Naive B cell (primary cell): ENCODE measurements at regions not wholly inside any gene's neighbourhood (a gene's known extent, or its start where the extent isn't known, plus 50 kb on each side); places are given as distances from the start of the nearest gene placed in this dataset.
A peak's percentile ranks its signal among the peaks of the same experiment; 100 is the strongest.
"Not testable (repeated sequence)": the region's sequence is repeated elsewhere in the genome, so short reads cannot be mapped to it uniquely, and the experiment has no call there.

ENCODE experiments used
- ATAC-seq, 2 donors: fragments of 150-1000 bp; cut with Tn5 transposase; 2 replicates each; pipeline ENCODE4 v1.10.0; 2021; ENCODE audit warnings: low read depth in 2 of 2, mild to moderate bottlenecking in 2 of 2, moderate library complexity in 2 of 2
- DNase-seq: peaks from one replicate; pipeline ENCODE4 v3.0.0; 2022
- H3K27ac Mint-ChIP-seq, 6 donors: one replicate each; pipeline ENCODE4 v1.8.0; 2020 to 2022; ENCODE audit warnings: mild to moderate bottlenecking in 6 of 6, mixed read lengths in 6 of 6, moderate library complexity in 5 of 6, inconsistent platforms in 2 of 6
- H3K27me3 Mint-ChIP-seq, 3 donors: one replicate each; pipeline ENCODE4 v1.8.0; 2021 to 2022; ENCODE audit warnings: mixed read lengths in 3 of 3, mild to moderate bottlenecking in 1 of 3
- H3K36me3 Mint-ChIP-seq, 2 donors: one replicate each; pipeline ENCODE4 v1.8.0; 2020 to 2022; ENCODE audit warnings: mixed read lengths in 2 of 2, inconsistent platforms in 1 of 2, mild to moderate bottlenecking in 1 of 2
- H3K4me1 Mint-ChIP-seq, 3 donors: one replicate each; pipeline ENCODE4 v1.8.0; 2020 to 2022; ENCODE audit warnings: mixed read lengths in 3 of 3, inconsistent platforms in 1 of 3, mild to moderate bottlenecking in 1 of 3, moderate library complexity in 1 of 3
- H3K4me3 Mint-ChIP-seq, 8 donors: one replicate each; pipeline ENCODE4 v1.8.0; 2020 to 2022; ENCODE audit warnings: mild to moderate bottlenecking in 8 of 8, mixed read lengths in 8 of 8, moderate library complexity in 8 of 8, inconsistent platforms in 2 of 8
- H3K9me3 Mint-ChIP-seq, 7 donors: one replicate each; pipeline ENCODE4 v1.8.0; 2020 to 2022; ENCODE audit warnings: mixed read lengths in 7 of 7, mild to moderate bottlenecking in 5 of 7, inconsistent platforms in 2 of 7, moderate library complexity in 1 of 7

DNA sequence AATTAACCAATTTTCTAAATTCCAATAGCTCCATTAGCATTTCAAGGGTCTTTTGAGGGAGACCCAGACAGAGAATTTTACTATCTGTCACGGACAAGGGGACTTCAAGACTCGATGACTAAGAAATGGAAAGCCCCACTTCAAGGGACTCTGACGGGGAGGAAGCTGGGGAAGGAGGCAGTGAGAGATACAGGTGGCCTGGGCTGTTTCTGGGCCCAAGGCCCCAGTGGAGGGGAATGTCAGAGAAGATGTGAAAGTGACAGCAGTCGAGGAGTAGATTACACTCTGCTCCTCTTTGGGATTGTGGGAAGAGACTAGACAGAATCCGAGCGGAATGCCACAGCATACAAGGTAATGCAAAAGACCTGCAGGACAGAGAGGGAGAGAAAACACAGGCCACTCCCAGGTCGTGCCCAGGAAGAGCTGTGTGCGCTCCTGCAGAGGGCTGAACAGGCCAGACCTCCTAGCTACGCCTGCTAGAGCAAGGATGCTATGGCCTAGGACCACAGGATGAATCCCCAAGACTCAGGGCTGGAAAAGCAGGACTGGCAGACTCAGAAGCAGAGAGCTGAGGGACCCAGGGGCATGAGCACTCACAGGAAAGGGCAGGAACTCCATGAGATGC lies 321.5 kb upstream of the CHRNA7 start:
- peak; percentile 79 to 83 for ATAC-seq

DNA sequence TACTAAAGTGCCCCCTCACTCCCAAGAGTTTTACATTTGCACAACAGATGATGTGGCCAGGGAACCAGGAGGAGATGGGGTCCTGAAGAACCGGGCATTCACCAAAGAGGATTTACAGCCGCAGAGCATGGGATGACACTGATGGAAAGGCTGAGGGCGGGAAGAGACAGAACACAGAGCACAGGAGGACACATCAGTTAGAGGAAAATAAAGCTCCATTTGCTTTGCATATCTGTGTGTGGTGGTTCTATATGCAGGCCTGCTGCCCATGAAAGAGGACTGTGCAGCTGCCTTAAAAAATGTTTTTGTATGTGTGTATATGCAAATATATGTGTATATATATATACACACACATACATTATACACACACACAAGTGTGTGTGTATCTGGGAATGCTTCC lies 320.8 kb upstream of the CHRNA7 start:
- not testable (repeated sequence) for ATAC-seq, H3K4me1 Mint-ChIP-seq, DNase-seq, H3K36me3 Mint-ChIP-seq, H3K4me3 Mint-ChIP-seq, H3K27me3 Mint-ChIP-seq, H3K9me3 Mint-ChIP-seq, H3K27ac Mint-ChIP-seq

More for the DNA sequence above, 321.5 kb upstream of the CHRNA7 start:
- not testable (repeated sequence) for H3K36me3 Mint-ChIP-seq, H3K4me1 Mint-ChIP-seq, H3K27me3 Mint-ChIP-seq, H3K9me3 Mint-ChIP-seq, H3K4me3 Mint-ChIP-seq, DNase-seq, H3K27ac Mint-ChIP-seq

DNA sequence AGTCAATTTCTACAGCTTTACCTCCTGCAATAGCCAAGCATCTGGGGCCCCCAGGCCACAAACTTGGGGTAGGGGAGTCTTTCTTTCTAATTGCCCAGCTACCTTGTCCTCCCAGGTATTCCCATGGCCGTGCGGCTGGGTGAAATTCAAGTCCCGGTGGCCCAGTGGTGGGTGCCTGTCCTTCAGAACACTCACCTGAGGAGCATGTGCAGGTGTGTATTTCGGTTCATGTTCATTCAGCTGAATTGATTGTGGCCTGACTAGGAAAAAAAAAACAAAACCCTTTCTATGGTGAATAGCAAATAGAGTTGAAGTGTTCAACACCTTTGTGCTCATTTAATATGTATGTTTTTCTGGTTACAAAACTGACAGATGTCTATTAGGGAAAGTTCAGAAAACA lies 319.5 kb upstream of the CHRNA7 start:
- H3K27ac Mint-ChIP-seq, H3K4me3 Mint-ChIP-seq, H3K9me3 Mint-ChIP-seq, H3K4me1 Mint-ChIP-seq, H3K27me3 Mint-ChIP-seq, DNase-seq, ATAC-seq, H3K36me3 Mint-ChIP-seq: not testable (repeated sequence)

DNA sequence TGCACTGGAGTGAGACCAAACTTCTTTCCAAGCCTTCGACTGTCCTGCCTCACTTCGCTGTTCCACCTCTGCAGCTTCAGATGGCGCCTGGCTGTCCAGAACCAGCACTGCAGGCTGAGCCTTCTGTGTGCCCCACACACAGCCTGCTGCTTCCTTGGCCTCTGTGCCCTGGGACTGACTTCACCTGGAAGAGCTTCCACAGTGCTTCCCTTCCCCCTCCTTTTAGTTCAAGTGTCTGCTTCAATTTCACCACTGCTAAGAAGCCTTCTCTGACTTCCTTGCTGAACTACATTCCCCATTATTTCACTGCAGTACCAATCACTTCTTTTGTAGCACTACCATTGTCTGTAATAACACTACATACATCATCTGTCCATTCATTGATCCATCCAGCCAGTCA lies 315.1 kb upstream of the CHRNA7 start:
- H3K4me1 Mint-ChIP-seq, H3K27ac Mint-ChIP-seq, H3K9me3 Mint-ChIP-seq, DNase-seq, H3K4me3 Mint-ChIP-seq, H3K36me3 Mint-ChIP-seq, H3K27me3 Mint-ChIP-seq, ATAC-seq: not testable (repeated sequence)

DNA sequence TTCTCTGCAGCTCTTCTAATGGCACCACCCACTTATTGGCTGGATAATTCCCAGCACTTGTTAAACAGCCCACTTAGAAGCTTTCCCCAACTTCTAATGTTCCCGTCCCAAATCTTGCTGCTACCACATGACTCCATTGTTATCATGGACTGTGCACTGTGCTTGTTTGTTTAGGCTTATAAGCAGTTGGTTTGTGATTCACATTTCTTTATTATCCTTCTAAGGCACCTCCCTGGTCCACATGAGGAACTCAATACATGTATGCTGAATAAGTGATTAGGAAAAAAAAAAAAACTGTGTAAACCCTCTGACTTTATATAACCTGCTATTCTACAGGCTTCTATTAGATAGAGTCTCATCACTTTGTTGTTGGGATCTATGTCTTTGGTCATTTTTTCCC lies 311.7 kb upstream of the CHRNA7 start:
- H3K27me3 Mint-ChIP-seq, H3K4me1 Mint-ChIP-seq, DNase-seq, H3K4me3 Mint-ChIP-seq, H3K27ac Mint-ChIP-seq, ATAC-seq, H3K36me3 Mint-ChIP-seq, H3K9me3 Mint-ChIP-seq: not testable (repeated sequence)

DNA sequence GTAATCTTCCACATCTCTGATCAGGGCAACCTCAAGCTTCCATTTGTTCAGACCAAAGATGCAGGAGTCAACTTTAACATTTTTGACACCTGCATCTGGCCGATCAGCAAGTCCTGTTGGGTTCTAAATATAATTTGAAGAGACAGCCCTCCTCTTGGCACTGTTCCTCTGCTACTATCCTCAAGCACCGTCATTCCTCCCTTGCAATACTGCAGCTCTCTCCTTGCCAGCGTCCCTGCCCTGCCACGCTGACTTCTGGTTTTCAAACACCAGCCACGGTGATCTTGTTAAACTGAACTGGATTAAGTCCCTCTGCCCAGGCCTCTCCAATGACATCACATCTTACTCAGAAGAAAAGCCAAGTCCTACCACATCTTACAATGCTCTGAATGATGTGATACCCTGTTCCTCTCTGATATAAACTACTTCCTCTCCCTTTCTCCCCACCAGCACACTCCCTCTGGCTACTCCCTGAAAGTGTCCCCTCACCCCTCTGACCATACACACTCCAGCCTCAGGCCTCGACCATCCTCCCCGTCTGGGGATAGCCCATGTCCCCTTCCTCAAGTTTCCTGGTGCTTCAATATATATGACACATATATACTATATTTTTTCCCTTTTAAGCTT lies 310.8 kb upstream of the CHRNA7 start:
- not testable (repeated sequence) for H3K9me3 Mint-ChIP-seq, H3K4me3 Mint-ChIP-seq, H3K36me3 Mint-ChIP-seq, H3K4me1 Mint-ChIP-seq, ATAC-seq, H3K27me3 Mint-ChIP-seq, H3K27ac Mint-ChIP-seq, DNase-seq

DNA sequence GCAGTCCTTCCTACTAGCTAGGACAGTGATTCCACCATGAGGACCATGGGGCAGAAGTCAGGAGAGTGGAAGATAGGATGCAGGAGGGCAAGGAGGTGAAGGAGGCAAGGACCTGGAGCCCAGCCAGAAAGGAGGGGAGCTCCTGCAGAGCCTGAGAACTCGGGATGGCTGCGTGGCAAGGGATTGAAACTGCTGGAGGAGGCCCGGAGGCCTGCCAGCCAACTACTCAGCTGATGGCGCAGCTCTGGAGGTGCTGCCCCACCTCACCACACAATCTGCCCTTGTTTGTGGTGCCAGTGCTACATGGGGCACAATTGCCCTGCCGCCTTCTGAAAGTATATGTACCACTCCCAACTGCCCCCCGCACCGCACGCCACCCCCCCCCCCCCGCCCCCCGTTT lies 307.3 kb upstream of the CHRNA7 start:
- H3K27me3 Mint-ChIP-seq: peaks cover 4 to 26% (median 13%) of the 10 kb centered on the region in 3 donors
- H3K36me3 Mint-ChIP-seq, H3K4me3 Mint-ChIP-seq: not testable (repeated sequence)

DNA sequence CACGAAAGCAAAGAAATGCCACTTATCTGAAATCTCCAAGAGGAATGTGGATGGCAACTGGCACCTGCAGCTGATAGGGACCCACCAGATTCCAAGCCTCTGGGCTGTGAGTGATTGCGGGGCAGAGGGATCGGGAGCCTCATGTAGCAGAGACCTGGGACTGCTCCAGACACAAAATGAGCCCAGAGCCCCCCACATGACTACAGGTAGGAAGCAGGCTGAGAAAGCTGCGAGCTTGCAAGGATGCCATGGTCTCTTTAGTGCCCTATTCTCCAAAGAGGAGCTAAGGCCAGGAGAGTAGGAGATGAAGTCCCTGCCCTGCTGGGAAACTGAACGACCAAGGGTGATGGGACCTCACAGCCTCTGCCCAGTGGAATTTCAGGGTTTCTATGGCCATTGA lies 305.4 kb upstream of the CHRNA7 start:
- DNase-seq, H3K36me3 Mint-ChIP-seq, H3K4me1 Mint-ChIP-seq, H3K4me3 Mint-ChIP-seq, H3K9me3 Mint-ChIP-seq, ATAC-seq, H3K27ac Mint-ChIP-seq: not testable (repeated sequence)
- H3K27me3 Mint-ChIP-seq: peaks cover 11 to 34% (median 27%) of the 10 kb centered on the region in 3 donors

More for the DNA sequence above, 307.3 kb upstream of the CHRNA7 start:
- DNase-seq, H3K4me1 Mint-ChIP-seq, H3K9me3 Mint-ChIP-seq, H3K27ac Mint-ChIP-seq, ATAC-seq: not testable (repeated sequence)

DNA sequence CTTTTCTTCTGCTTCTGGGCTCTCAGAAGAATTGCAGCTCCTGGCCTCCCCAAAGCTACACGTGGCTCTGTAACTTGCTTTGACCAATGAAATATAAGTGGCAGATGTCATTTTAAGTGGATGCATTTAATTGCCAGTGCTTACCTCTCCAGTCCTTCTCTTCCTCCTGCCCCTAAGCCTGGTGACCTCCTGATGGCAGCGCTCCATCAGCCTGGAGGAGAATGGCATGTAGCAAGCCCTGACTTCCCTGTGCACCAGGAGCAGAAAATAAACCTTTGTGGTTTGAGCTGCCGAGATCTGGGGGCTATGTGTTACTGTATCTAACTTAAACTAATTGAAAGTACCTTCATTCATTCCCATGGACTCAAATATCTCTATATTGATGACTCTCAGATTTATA lies 304.7 kb upstream of the CHRNA7 start:
- not testable (repeated sequence) for H3K4me1 Mint-ChIP-seq, DNase-seq, H3K27ac Mint-ChIP-seq, H3K9me3 Mint-ChIP-seq, H3K36me3 Mint-ChIP-seq, ATAC-seq, H3K4me3 Mint-ChIP-seq
- peaks cover 16 to 42% (median 33%) of the 10 kb centered on the region in 3 donors for H3K27me3 Mint-ChIP-seq

DNA sequence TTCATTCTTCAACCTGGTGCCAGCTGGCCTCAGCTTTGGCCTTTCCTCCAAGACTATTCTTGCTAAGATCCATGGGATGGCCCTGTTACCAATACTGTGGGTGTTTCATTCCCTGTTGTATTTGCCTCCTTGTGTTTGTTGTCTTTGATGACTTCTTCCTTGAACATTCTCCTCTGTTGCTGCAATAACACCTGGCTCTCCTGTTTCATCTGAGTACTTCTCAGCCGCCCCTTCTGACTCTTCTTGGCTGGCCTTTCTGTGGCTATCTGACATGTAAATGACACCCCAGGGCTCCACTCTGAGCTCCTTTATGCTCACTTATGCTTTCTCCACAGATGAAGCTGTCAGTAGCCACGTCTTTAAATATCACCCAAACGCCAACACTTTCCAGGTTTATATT lies 302.7 kb upstream of the CHRNA7 start:
- no peak overlapping the region for H3K4me3 Mint-ChIP-seq
- ATAC-seq (no peak), DNase-seq (no peak)
- no peak overlapping the region for H3K27ac Mint-ChIP-seq
- no peaks in the 10 kb centered on the region for H3K36me3 Mint-ChIP-seq
- H3K27me3 Mint-ChIP-seq: peaks cover 21 to 48% (median 38%) of the 10 kb centered on the region in 3 donors
- no peaks in the 10 kb centered on the region for H3K4me1 Mint-ChIP-seq
- peaks cover 0 to 13% (median 8%) of the 10 kb centered on the region in 7 donors for H3K9me3 Mint-ChIP-seq

DNA sequence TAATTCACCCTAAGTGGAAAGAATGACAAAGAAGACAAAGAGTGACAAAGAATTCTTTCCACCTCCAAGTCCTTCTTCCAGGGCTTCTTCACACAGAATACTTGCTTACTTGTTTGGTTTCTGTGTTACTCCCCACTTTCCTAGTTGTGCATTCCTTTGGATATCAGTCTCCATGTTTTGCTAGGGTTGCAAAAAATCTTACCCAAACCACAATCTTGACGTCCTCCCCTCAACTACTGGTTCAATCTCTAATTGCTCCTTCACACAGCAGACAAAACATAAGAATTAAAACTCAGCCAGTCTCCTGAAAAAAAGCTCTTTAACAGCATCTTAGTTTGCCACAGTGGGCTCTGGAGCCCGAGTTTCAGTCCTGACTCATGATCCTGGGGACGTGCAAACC lies 297.6 kb upstream of the CHRNA7 start:
- no peak for ATAC-seq
- H3K27ac Mint-ChIP-seq: no peak overlapping the region
- H3K4me1 Mint-ChIP-seq: no peaks in the 10 kb centered on the region
- peaks cover 10 to 28% (median 16%) of the 10 kb centered on the region in 7 donors for H3K9me3 Mint-ChIP-seq
- peaks cover 5 to 8% of the 10 kb centered on the region in 2 donors for H3K36me3 Mint-ChIP-seq
- H3K27me3 Mint-ChIP-seq: peaks cover 32 to 63% (median 44%) of the 10 kb centered on the region in 3 donors
- no peak overlapping the region for H3K4me3 Mint-ChIP-seq
- no peak for DNase-seq

DNA sequence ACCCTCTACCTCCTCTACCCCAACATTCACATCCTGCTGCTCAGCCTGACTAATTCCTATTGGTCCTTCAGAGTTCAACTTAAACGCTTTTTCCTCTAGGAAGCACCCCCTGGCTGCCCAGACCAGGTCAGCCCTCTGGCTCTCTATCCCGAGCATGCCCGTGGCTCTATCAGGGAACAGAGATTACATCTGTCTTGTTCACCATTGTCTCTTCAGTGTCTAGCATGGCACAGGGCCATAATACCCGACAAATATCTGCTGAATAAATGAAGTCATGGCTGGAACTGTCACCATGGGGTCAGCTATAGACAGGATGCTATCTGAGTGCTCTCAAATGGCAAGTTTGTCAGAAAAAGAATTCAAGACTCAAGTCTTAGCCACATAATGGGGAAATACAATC lies 296.9 kb upstream of the CHRNA7 start:
- no peak for ATAC-seq
- H3K27me3 Mint-ChIP-seq: peaks cover 34 to 63% (median 38%) of the 10 kb centered on the region in 3 donors
- no peak overlapping the region for H3K27ac Mint-ChIP-seq
- H3K9me3 Mint-ChIP-seq: peaks cover 10 to 34% (median 16%) of the 10 kb centered on the region in 7 donors
- no peaks in the 10 kb centered on the region for H3K4me1 Mint-ChIP-seq
- peaks cover 5 to 8% of the 10 kb centered on the region in 2 donors for H3K36me3 Mint-ChIP-seq
- H3K4me3 Mint-ChIP-seq: peak overlapping the region in 1 of 8 donors; percentile 51
- no peak for DNase-seq

DNA sequence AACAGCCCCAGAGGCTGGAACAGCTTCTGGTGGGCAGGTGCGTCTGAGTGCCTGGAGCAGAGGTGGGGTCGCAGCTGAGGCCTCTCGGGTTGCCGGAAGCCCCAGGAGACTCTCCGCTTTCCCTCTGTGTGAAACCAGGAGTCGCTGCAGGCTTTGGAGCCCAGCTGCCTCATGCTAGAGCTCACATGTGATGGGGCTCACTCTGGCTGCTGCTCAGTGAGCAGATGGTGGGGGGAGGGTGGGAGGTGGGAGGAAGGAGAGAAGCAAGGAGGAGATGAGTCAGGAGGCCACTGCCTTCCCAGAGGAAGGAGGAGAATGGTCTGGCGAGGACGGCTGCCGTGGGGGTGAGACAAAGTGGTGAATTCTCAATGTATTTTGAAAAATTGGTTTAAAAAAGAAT lies 290.1 kb upstream of the CHRNA7 start:
- no peak overlapping the region for H3K4me3 Mint-ChIP-seq
- peaks cover 0 to 3% (median 0%) of the 10 kb centered on the region in 3 donors for H3K4me1 Mint-ChIP-seq
- DNase-seq (no peak), ATAC-seq (no peak)
- peaks cover 20 to 30% (median 25%) of the 10 kb centered on the region in 3 donors for H3K27me3 Mint-ChIP-seq
- H3K36me3 Mint-ChIP-seq: peaks cover 9 to 15% of the 10 kb centered on the region in 2 donors
- peaks cover 11 to 48% (median 22%) of the 10 kb centered on the region in 7 donors for H3K9me3 Mint-ChIP-seq
- no peak overlapping the region for H3K27ac Mint-ChIP-seq

DNA sequence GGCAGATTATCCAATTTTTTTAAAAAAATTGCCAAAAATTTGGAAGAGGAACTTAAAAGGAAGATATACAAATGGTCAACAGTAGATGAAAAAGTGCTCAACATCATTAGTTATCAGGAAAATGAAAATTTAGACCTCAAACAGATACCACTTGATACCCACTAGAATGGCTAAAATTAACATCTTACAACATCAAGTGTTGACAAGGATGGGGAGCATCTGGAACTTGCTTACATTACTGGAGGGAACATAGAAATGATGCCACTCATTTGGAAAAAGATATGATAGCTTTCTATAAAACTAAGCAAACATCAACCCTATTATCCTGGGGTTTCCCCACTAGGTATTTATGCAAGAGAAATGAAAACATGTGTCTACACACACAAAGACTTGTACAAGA lies 284.5 kb upstream of the CHRNA7 start:
- ATAC-seq: no peak

More for the DNA sequence above, 284.5 kb upstream of the CHRNA7 start:
- no peaks in the 10 kb centered on the region for H3K4me1 Mint-ChIP-seq
- DNase-seq: no peak
- no peak overlapping the region for H3K27ac Mint-ChIP-seq
- H3K27me3 Mint-ChIP-seq: peaks cover 0 to 14% (median 0%) of the 10 kb centered on the region in 3 donors
- H3K4me3 Mint-ChIP-seq: no peak overlapping the region
- H3K36me3 Mint-ChIP-seq: peaks cover under 1 to 5% of the 10 kb centered on the region in 2 donors
- peaks cover 8 to 38% (median 19%) of the 10 kb centered on the region in 7 donors for H3K9me3 Mint-ChIP-seq
